ENCODE measurements at regions not wholly inside any gene's neighbourhood (a gene's known extent, or its start where the extent isn't known, plus 50 kb on each side); places are given as distances from the start of the nearest gene placed in this dataset.

DNA sequence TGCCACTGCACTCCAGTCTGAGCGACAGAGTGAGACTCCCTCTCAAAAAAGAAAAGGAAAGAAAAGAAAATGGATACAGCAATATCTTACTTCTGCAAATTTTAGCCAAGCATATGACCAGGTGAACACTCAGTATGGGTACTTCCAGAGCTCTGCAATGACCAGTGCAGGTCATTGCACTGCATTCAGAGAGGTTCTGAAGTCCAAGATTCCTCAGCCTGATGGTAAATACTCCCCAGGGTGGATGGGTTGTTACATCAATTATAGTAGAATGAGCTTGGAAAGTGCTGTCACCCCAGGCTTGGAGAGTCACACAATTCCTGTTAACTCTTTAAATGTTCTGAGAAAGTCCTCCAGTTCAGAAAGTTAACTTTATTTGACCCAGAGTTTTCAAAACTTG, 103.7 kb downstream of the RPLP1 start:
- no peak for DNase-seq (ENCODE audit: low read depth)
- TF ChIP-seq, protein P1, sequence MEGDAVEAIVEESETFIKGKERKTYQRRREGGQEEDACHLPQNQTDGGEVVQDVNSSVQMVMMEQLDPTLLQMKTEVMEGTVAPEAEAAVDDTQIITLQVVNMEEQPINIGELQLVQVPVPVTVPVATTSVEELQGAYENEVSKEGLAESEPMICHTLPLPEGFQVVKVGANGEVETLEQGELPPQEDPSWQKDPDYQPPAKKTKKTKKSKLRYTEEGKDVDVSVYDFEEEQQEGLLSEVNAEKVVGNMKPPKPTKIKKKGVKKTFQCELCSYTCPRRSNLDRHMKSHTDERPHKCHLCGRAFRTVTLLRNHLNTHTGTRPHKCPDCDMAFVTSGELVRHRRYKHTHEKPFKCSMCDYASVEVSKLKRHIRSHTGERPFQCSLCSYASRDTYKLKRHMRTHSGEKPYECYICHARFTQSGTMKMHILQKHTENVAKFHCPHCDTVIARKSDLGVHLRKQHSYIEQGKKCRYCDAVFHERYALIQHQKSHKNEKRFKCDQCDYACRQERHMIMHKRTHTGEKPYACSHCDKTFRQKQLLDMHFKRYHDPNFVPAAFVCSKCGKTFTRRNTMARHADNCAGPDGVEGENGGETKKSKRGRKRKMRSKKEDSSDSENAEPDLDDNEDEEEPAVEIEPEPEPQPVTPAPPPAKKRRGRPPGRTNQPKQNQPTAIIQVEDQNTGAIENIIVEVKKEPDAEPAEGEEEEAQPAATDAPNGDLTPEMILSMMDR (conservative IDR thresholded peaks at IDR 0.05; ENCODE audit: control insufficient read depth, insufficient read depth, low read depth, low read length), result no peak
- no peak overlapping the region for H3K4me3 ChIP-seq (ENCODE audit: control insufficient read depth, low read depth, low read length)

DNA sequence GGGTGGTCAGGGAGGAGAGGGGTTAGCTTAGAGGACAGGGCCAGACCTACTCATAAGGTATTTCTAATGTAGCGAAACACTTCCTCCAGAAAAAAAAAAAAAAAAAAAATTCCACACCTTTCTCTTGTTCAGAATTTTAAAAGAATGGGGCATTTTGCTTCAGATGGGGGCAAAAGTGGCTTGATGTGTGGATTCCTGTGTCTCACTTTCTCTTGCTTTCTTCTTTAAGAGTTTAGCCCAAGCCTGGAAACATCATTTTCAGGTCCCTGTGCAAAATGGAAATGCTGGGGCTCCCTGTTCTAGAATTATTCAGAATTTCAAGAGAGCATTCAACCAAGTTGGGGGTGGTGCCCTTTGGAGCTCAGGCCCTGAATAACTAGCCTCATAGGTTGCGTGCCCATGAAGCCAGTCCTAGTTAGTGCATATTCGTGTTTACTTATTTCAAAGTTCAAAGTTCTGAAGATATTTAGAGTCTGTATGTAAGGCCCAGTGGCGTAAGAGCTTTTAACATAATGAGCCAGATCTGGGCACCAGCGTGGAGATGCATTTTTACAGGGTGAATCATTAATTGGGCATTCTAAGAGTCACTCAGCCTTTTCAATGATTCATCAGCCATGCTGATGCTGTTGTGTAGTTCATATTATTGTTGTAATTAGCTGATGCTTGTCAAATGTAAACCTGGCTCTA, 104.5 kb downstream of the RPLP1 start:
- H3K4me3 ChIP-seq (ENCODE audit: control insufficient read depth, low read depth, low read length), result no peak overlapping the region
- TF ChIP-seq, protein P1 (conservative IDR thresholded peaks at IDR 0.05; ENCODE audit: control insufficient read depth, insufficient read depth, low read depth, low read length), result no peak
- peak; percentile 94 for DNase-seq (ENCODE audit: low read depth)

DNA sequence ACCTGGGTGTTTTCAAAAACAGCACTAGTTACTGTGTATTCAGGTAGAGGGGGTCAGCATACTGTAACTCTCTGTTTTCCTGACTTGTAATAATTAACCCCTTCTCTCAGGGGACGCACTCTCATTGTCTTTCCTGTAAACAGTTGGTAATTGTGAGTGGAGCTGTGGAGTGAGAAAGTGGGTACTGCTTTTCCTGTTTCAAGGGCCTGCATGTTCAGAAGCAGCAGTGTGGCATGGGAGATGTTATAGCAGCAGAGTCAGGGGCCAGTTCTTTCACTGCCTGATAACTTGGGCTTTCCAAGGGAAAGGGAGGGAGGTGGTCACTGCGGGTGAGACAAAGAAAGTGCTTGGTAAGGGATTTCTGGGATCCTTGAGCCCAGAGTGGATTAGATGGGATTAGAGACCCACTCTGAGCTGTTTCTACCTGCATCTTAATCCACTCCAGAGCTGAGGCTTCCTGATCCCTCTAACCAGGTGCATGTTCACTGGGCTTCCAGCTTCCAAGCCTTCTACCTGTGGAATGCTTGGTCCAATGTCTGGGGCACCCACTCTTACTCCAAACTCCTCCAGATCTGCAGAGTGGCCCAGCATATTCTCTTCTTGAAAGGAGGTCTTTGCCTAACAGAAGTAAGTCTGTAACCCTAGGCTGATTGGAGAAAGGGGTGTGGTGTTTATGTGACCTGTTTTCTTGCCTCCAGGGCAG, 105.2 kb downstream of the RPLP1 start:
- no peak overlapping the region for H3K4me3 ChIP-seq (ENCODE audit: control insufficient read depth, low read depth, low read length)
- TF ChIP-seq, protein P1 (conservative IDR thresholded peaks at IDR 0.05; ENCODE audit: control insufficient read depth, insufficient read depth, low read depth, low read length), result no peak
- DNase-seq (ENCODE audit: low read depth), result no peak

DNA sequence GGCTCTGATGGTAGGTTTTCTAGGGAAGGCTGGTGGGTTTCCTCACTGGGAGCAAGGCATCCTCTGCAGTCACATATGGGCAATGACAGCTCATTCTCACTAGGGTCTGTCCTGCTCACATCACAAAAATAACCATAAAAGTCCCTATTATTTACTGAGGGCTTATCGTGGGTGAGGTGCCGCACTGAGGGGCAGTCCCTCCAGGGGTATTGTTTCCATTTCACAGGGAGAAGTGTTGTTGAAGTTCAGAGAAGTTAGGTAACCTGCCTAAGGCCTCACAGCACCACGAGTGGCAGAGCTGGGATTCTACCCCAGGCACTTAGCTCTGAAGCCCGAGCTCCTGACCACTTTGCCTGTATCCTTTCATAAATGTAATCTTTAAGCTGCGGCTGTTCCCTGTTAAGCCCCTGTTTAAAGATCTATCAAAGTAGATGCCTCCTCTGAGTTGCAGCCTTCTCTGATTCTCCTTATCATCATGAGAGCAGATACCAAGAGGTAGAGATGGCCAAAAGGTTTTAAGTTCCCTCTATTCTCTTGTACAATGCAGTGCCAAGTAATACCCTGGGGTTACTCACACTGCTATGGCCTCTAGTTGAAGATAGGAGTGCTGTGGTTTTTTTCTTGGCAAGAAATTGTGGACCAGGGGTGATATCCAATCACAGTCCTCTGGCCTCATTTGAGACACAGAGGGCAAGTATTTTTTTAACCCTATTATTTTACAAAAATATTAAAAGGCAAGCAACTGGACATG, 107.0 kb downstream of the RPLP1 start:
- TF ChIP-seq, protein P1 (conservative IDR thresholded peaks at IDR 0.05; ENCODE audit: control insufficient read depth, insufficient read depth, low read depth, low read length), result peak; percentile 12
- H3K4me3 ChIP-seq (ENCODE audit: control insufficient read depth, low read depth, low read length), result no peak overlapping the region
- peak; percentile 18 for DNase-seq (ENCODE audit: low read depth)

DNA sequence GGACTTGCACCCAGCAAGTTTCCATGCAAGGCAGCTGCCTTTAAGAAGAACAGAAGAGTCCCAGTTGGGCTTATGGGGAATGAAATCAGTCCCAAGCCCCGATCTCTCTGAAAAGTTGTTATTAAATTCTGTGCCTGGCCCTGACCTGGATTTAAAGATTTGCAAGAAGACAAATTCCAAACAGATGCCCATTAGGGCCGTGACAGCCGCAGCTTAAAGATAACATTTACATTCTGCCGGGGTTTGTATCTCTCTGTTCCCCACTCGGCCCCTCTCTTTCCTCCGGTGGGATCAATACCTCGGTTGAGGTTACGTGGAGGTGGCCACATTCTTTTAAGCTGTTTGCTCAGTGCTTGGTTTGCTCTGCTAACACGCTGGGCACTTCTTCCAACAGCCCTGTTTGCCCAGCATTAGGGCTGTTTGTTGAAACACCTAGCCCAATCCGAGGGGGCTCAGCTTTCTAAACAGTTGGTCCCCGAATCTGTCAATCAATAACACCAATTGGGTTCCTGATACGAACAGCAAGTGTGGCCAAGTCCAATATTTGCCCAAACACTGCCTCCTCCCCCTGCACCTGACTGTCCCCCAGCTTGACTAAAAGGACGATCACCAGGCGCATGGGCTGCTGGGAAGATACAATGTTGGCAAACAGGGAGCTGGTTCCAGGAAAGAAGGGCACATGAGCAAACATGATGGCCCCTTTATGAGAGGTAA, 108.6 kb downstream of the RPLP1 start:
- H3K4me3 ChIP-seq (ENCODE audit: control insufficient read depth, low read depth, low read length), result no peak overlapping the region
- no peak for DNase-seq (ENCODE audit: low read depth)
- TF ChIP-seq, protein P1 (conservative IDR thresholded peaks at IDR 0.05; ENCODE audit: control insufficient read depth, insufficient read depth, low read depth, low read length), result no peak

DNA sequence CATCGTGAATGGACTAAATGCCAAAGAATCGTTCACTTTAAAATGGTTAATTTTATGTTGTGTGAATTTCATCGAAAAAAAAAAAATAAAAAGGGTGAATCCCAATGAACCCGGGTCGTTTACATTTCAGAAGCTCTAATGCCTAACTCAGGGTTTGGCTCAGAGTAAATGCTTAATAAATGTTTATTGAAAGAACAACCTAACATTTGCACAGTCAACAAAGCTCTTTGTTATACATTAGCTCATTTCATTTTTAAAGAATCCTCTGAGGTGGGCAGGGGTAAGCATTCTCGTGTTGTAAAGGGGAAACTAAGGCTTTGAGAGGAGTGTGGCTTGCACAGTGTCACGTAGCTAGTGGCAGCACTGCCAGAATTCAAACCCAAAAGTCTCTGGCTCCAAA, 109.5 kb downstream of the RPLP1 start:
- no peak for DNase-seq (ENCODE audit: low read depth)
- TF ChIP-seq, protein P1 (conservative IDR thresholded peaks at IDR 0.05; ENCODE audit: control insufficient read depth, insufficient read depth, low read depth, low read length), result no peak
- H3K4me3 ChIP-seq (ENCODE audit: control insufficient read depth, low read depth, low read length), result no peak overlapping the region

All from fibroblast of mammary gland (primary cell).